Stimulated activated CD8-positive, alpha-beta memory T cell treated with anti-CD3 and anti-CD28 coated beads, Interleukin-15, amount 100 ng/mL, for 4 hours (primary cell): ENCODE measurements at regions not wholly inside any gene's neighbourhood (a gene's known extent, or its start where the extent isn't known, plus 50 kb on each side); places are given as distances from the start of the nearest gene placed in this dataset.

Source experiments
- DNase-seq, 2 donors: peaks; one replicate each; pipeline ENCODE4 v3.0.0-alpha.2; 2020; ENCODE audit warnings: low read depth in 2 of 2

DNA sequence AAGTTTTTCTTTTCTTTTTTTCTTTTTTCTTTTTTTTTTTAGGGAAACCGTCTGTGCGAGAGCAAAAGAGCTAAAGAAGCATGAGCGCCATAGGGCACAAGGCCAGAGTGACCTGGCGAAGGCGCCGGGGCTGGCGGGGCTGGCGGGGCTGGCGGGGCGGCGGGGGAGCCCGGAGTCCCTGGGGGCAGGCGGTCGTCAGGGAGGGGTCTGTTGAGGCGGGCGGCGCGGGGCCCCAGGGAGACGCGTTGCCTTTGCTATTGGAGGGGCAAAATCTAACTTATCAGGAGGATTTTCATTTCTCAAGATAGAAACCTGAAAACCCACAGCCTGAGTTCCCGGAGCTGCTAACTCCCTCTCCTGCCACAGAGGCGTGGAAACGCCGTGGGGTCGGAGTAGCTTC lies 135.6 kb upstream of the SMAD1 start:
- no peak for DNase-seq

GRCh38 chr4:145345401-145345800 lies 136.3 kb upstream of the SMAD1 start:
- no peak for DNase-seq

DNA sequence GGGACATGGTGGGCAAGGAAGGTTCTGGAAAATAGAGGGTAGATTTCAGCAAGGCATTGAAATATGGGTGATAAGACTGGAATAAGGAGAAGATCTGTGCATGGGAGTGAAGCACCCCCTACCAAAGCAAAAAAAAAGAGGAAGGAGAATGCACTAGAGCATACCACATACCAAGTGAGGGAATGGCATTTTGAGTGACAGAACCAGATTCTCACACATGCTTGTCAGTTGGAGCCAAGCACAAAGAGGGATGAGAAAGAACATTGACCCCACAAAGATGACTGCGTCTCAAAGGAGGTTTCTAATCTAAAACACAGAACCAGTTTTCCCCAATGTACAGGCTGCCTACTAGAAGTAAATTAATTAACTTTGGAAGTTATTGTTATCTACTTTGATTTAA lies 140.3 kb upstream of the SMAD1 start:
- no peak for DNase-seq

DNA sequence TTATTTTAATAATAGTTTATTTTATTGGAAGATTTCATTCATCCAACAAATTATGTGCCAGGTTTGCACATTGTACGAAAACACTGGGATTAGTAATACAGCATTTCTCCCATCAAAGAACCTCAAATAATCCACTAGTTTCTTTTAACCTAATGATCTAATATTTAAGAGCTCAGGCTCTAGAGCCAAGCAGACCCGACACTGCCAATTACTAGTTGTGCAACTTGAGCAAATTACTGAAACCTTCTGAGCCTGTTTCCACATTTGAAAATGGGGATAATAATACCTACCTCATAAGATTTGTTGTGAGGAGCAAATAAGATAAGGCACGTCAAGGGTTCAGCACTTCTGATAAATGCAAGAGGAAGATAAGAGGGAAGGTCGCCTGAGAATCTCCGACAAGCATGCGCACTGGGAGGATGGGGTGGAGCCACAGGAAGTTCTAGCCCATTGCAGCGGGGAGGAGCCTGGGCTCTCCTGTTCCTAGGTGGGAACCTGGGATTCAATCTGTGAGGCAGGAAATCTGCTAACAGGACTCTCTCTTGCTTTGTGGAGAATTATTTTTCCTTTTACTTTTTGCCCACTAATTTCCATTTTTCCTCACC lies 141.5 kb upstream of the SMAD1 start:
- DNase-seq = no peak

DNA sequence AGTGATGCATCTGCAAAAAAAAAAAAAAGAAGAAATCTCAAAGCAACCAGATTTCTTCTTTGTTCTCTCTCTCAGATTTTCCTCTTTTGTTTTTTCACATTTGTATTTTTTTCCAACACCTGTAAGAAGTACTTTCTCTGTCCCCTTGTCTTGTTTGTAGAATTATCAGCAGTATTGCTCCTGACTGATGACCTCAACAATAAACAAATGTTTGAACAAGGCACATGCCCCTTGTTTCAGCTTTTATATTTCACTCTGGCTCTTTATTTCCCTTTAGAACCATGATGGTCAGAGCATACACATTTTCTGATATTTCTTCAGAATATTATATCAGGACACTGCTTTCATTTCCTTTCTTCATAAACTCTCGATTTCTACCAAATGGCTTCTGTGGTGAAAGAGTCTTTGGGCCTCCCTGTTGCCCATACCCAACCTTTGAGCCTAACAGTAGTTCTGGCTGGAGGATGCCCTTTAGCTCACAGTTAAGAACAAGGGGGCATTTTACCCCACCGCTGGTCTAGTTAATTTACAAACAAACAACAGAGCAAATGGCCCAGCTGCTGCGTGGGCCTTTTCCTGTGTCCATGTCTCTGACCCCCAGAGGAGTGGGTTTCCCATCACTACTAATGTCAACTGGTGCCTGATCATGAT lies 142.5 kb upstream of the SMAD1 start:
- DNase-seq = no peak

- DNase-seq = no peak
Measured at GRCh38 chr4:145338568-145338967, 143.1 kb upstream of the SMAD1 start.

- no peak for DNase-seq
Measured at GRCh38 chr4:145337391-145337790, 144.3 kb upstream of the SMAD1 start.

GRCh38 chr4:145333786-145334185 lies 147.9 kb upstream of the SMAD1 start:
- no peak for DNase-seq

- no peak for DNase-seq
Measured at GRCh38 chr4:145326491-145326890, 146.1 kb upstream of the OTUD4 start.

GRCh38 chr4:145324161-145324560 lies 143.8 kb upstream of the OTUD4 start:
- no peak for DNase-seq

DNA sequence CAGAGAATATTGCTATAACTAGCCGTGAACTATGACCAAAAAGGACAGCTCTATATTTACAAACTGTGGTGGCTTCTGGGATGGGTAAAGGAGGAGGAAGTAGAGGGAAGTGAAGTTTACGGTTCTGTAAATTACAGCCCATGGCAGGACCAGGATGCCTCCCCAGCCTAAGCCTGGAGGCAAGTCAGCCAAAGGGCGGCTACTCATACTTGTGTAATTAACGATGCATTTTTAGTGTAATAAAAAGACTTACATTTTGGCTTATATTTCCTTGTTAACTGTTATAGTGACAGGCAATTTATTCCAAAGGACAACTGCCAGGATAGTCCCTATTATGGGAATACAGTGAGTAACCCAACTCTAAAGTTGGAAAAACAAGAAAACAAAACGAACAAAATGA lies 139.9 kb upstream of the OTUD4 start:
- no peak for DNase-seq

DNA sequence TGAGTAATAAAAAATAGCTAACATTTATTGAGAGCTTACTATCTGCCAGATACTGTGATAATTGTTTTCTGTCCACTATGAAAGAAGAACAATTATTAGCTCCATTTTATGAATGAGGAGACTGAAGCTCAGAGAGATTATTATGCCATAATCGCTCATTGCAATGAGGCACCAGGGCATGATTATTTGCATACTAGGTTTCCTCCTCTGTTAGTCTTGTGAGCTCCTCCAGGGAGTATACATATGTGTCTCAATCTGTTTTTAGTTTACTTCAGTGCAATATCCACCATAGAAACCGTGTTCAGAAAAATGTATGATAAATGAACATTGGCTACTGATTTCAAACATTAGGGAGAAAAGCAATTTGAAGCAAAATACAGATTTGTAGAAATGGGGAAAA lies 139.4 kb upstream of the OTUD4 start:
- DNase-seq = no peak

DNA sequence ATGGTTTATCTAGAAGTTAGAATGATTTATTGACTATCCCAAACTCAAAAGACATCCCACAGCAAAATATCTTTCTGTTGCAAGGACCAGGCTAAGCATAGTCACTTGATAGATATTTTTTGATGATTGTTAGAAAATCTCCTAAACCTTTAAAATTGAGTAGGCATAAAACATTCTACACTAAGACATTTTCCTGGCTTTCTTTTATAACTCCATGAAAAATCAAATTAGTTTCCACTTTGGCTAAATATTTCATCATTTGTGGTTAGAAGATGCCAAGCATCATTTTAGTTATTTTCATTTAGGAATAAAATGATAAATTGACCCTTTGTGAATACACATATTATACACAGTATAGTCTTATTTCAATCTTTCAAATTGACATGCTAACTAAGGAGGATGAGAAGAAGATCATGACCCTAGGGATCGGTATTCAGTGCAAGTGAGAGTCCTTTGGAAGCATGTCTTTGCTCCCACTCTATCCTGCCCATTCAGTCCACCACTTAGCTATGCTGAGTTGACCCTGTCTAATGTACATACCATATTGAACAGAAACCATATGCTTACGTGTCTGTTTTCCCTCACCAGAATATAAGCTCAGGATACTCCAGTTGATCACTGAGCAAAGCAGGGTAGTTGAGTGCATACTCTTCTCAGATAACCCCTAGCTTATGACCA lies 136.6 kb upstream of the OTUD4 start:
- no peak for DNase-seq

- DNase-seq = no peak
Measured at GRCh38 chr4:145315811-145316225, 135.4 kb upstream of the OTUD4 start.

DNA sequence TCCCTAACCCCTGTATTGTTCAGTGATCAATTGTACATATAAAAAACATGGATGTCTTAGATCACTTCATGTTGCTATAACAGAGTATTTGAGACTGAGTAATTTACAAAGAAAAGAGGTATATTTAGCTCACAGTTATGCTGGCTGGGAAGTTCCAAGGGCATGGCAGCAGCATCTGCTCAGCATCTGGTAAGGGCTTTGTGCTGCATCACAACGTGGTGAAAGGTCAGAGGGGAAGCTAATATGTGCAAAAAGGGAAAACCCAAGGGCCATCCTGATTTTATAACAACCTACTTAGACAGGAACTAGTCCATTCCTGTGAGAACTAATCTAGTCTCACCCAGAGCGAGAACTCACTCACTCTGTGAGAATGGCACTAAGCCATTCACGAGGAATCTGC lies 128.2 kb upstream of the OTUD4 start:
- DNase-seq = no peak

DNA sequence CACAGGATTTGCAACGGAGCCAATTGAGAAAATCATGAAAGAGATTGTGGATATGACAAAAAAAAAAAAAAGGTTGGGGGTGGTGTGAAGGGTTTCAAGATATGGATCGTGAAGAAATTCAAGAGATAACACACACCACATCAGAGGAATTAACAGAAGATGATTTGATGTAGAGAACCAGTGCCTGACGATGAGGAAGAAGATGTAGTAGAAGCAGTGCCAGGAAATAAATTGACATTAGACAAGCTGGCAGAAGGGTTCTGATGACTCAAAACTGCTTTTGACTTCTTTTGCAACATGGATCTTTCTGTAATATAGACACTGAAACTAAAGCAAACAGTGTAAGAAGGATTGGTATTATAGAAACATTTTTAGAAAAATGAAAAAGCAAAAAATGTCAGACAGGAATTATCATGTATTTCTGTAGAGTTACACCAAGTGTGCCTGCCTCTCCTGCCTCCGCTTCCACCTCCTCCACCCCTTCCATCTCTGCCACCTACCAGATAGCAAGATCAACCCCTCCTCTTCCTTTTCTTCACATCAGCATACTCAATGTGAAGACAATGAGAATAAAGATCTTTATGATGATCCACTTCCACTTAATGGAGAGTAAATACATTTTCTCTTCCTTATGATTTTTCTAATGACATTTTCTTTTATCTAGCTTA lies 127.5 kb upstream of the OTUD4 start:
- DNase-seq = no peak

DNA sequence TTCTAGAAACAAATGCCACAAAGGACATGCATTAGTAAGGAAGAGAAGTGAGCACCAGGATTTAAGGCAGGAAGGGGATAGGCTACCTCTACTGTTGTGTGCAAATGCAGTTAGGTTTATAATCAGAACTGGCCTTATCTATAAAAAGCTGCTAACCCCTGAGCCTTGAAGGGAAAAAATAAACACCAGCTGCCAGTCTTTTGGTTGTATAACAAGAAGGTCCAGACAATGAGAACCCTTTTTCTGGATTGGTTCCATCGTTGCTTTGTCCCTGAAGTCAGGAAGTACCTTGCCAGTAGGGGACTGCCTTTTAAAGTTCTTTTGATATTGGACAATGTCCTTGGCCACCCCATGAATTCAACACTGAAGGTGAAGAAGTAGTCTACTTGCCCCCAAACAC lies 126.7 kb upstream of the OTUD4 start:
- DNase-seq = no peak

GRCh38 chr4:145302725-145303124 lies 122.3 kb upstream of the OTUD4 start:
- no peak for DNase-seq

DNA sequence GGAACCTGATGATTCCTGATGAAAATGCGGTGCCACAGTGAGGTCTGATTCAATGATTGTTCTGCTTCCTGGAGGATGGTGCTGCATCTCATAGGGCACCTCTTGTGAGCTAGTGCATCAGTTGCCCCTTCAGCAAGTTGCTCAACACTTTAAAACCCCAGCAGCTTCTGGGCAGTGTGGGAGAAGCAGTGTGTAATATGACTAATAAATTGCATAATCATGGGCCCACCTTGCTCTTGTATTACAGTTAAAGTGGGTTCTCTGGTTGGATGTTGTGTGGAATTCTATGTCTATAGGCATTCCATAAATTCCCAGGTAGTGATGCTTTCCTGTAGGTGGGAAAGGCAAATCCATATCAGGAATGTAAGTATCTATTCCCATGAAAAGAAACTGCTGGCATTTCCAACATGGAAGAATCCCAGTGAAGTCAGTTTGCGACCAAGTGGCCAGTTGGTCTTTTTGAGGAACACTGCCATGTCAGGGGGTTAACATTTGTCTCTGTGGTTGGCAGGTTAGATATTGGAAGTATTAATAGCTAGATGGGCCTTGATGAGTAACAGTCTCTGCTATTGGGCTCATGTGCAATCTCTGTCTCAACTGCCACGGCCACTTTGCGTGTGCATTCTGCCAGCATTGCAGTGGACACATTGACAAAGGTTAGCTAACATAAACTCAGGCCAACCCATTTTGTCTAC lies 121.1 kb upstream of the OTUD4 start:
- DNase-seq = no peak

DNA sequence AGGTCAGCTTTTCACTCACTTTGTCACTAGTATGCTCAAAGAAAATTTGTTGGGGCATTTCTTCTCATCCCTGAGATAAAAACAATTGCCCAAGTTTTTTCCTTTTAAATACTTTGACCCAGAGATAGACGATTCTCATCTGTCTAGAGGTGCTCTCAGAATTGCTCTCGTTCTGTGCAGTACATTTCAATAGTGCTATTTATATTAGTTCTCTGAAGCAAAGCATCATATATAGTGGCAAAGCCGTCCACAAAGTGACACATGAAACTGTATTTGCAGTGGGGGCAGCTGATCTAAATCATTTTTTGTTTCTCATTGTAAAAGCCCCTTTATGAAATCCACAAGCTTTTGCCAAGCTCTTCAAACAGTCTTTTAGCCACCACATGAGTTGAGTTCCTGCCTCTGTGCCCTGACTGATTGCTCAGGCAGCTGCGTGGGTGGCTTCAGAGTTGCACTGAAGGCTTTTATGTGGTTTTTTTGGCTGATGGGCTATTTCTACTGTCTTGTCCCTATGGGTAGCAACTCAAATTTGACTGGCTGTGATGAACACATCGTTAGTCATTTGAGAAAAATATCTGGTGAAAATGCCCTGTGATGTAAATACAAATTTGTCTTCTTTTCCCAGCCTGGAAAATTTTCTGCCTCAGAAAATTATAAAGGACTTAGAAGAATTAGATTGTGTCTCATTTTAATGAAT lies 119.1 kb upstream of the OTUD4 start:
- peak; percentile 46 to 65 for DNase-seq

DNA sequence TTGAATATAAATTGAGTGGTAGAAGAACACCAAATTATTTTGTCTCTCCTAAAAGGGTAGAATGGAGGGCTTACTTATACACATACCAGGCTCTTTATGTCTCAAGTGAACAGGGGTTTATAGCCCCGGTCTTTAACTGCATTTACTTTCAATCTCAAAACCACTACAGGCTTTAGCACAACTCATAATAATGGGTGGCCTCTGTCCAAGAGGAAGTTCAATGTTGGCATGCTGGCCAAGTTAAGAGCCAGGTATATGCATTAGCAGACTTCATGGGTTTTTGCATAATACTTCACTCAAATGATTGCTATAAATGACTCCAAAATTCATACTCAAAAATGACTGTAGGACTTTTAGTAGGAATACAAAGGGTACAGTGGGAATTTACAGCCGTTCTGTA lies 118.5 kb upstream of the OTUD4 start:
- no peak for DNase-seq

DNA sequence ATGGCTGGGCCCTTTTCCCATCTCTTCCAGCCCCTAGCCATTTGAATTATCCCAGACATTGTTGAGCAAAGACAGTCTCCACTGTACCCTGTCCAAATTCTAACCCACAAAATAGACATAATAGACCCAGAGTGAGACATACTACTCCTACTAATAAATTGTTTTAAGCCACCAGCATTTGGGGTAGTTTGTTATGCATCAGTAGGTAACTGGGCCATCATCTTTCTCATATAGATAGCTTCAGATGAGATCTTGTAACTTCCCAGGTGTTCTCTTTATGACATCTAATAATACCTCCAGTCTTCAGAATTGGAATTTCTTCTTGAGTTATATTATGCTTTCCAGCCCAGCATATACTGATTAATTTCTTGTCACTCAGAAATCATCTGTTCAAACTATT lies 117.2 kb upstream of the OTUD4 start:
- no peak for DNase-seq
